Keratinocyte (primary cell): ENCODE measurements at regions not wholly inside any gene's neighbourhood (a gene's known extent, or its start where the extent isn't known, plus 50 kb on each side); places are given as distances from the start of the nearest gene placed in this dataset.

Source experiments
- CTCF ChIP-seq, 3 experiments: IDR thresholded peaks in 1 of 3; conservative IDR thresholded peaks in 1 of 3; optimal IDR thresholded peaks in 1 of 3; 2 replicates in 2 of 3; 3 replicates in 1 of 3; pipeline versions ENCODE3 to v1.5.1; 2011; ENCODE audit warnings: low read length in 3 of 3, mild to moderate bottlenecking in 3 of 3, moderate library complexity in 2 of 3, control low read depth in 1 of 3, inconsistent platforms in 1 of 3; ENCODE audit not compliant: insufficient read depth in 2 of 3; ENCODE audit errors: extremely low read depth in 1 of 3
- EZH2 ChIP-seq: IDR thresholded peaks from one replicate; pipeline ENCODE4 v1.6.1; 2012; ENCODE audit warnings: inconsistent platforms, mild to moderate bottlenecking, low read length, moderate library complexity

DNA sequence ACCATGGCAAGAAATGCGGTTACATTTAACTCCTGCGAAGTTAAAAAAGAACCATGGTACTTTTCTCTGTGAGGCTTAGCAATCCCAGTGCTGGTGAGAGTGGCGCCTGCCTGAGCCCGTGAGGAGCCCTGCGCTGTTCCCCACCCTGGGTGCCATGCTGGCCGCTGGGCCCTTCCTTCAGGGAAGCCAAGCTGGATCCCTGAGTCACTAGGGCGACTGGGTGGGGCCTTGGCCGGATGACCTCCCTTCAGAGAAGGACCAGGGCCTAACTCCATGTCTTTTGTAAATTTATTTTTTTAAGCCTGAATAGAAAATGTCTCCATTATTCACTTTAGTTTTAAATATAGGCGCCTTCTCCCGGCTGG, 209.1 kb downstream of the ERMARD start:
- TF ChIP-seq CTCF (optimal IDR thresholded peaks at IDR 0.05 in 1 of 3, IDR thresholded peaks at IDR 0.05 in 1 of 3, conservative IDR thresholded peaks at IDR 0.05 in 1 of 3; ENCODE audit: extremely low read depth in 1 of 3, insufficient read depth in 2 of 3, low read length in 3 of 3), result no peak
- TF ChIP-seq EZH2, result no peak
